Endothelial cell (in vitro differentiated cells): ENCODE measurements at regions not wholly inside any gene's neighbourhood (a gene's known extent, or its start where the extent isn't known, plus 50 kb on each side); places are given as distances from the start of the nearest gene placed in this dataset.

Experiments used
- DNase-seq: peaks from one replicate; pipeline ENCODE4 v3.0.0; 2021; ENCODE audit warnings: low spot score
- H3K27ac Mint-ChIP-seq: one replicate; pipeline ENCODE4 v1.8.0; 2021; ENCODE audit warnings: mixed read lengths, inconsistent platforms; ENCODE audit not compliant: unreplicated experiment
- H3K27me3 Mint-ChIP-seq: one replicate; pipeline ENCODE4 v1.8.0; 2021; ENCODE audit warnings: mild to moderate bottlenecking, moderate library complexity, mixed read lengths, inconsistent platforms; ENCODE audit not compliant: unreplicated experiment
- H3K36me3 Mint-ChIP-seq: one replicate; pipeline ENCODE4 v1.8.0; 2021; ENCODE audit warnings: mild to moderate bottlenecking, low read depth, mixed read lengths, inconsistent platforms; ENCODE audit not compliant: unreplicated experiment
- H3K4me1 Mint-ChIP-seq: one replicate; pipeline ENCODE4 v1.8.0; 2021; ENCODE audit warnings: mild to moderate bottlenecking, mixed read lengths, inconsistent platforms; ENCODE audit not compliant: unreplicated experiment
- H3K4me3 Mint-ChIP-seq: one replicate; pipeline ENCODE4 v1.8.0; 2021; ENCODE audit warnings: mild to moderate bottlenecking, mixed read lengths, inconsistent platforms; ENCODE audit not compliant: unreplicated experiment
- H3K9me3 Mint-ChIP-seq: one replicate; pipeline ENCODE4 v1.8.0; 2021; ENCODE audit warnings: mixed read lengths, inconsistent platforms; ENCODE audit not compliant: unreplicated experiment
- TF ChIP-seq, protein P1 (sequence below): fragments of 200-600 bp; sonication (generic); IDR thresholded peaks from one replicate; pipeline ENCODE4 v1.5.0; 2021; ENCODE audit warnings: antibody characterized with exemption; ENCODE audit not compliant: unreplicated experiment

- H3K4me1 Mint-ChIP-seq: no peaks in the 10 kb centered on the region
- no peaks in the 10 kb centered on the region for H3K9me3 Mint-ChIP-seq
- no peak overlapping the region for H3K4me3 Mint-ChIP-seq
- peaks cover 5% of the 10 kb centered on the region for H3K27me3 Mint-ChIP-seq
- no peak overlapping the region for H3K27ac Mint-ChIP-seq
- TF ChIP-seq, protein P1, sequence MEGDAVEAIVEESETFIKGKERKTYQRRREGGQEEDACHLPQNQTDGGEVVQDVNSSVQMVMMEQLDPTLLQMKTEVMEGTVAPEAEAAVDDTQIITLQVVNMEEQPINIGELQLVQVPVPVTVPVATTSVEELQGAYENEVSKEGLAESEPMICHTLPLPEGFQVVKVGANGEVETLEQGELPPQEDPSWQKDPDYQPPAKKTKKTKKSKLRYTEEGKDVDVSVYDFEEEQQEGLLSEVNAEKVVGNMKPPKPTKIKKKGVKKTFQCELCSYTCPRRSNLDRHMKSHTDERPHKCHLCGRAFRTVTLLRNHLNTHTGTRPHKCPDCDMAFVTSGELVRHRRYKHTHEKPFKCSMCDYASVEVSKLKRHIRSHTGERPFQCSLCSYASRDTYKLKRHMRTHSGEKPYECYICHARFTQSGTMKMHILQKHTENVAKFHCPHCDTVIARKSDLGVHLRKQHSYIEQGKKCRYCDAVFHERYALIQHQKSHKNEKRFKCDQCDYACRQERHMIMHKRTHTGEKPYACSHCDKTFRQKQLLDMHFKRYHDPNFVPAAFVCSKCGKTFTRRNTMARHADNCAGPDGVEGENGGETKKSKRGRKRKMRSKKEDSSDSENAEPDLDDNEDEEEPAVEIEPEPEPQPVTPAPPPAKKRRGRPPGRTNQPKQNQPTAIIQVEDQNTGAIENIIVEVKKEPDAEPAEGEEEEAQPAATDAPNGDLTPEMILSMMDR: no peak
- H3K36me3 Mint-ChIP-seq: no peaks in the 10 kb centered on the region
- no peak for DNase-seq
Observed at GRCh38 chr3:86282106-86282787, 708.7 kb downstream of the VGLL3 start.

- TF ChIP-seq, protein P1: no peak
- H3K9me3 Mint-ChIP-seq: no peaks in the 10 kb centered on the region
- no peak for DNase-seq
- H3K36me3 Mint-ChIP-seq: no peaks in the 10 kb centered on the region
- H3K27me3 Mint-ChIP-seq: no peaks in the 10 kb centered on the region
- H3K4me1 Mint-ChIP-seq: peaks cover 3% of the 10 kb centered on the region
- no peak overlapping the region for H3K4me3 Mint-ChIP-seq
- no peak overlapping the region for H3K27ac Mint-ChIP-seq
Observed at GRCh38 chr3:86269364-86270155, 721.4 kb downstream of the VGLL3 start.

- Mint-ChIP-seq H3K4me1 (peaks cover 4% of the 10 kb centered on the region), H3K9me3 (no peaks in the 10 kb centered on the region), H3K36me3 (no peaks in the 10 kb centered on the region), H3K27ac (no peak overlapping the region), H3K27me3 (no peaks in the 10 kb centered on the region), H3K4me3 (no peak overlapping the region)
- TF ChIP-seq, protein P1: no peak
- DNase-seq: no peak
Observed at GRCh38 chr3:86257955-86258641, 732.9 kb downstream of the VGLL3 start.

DNA sequence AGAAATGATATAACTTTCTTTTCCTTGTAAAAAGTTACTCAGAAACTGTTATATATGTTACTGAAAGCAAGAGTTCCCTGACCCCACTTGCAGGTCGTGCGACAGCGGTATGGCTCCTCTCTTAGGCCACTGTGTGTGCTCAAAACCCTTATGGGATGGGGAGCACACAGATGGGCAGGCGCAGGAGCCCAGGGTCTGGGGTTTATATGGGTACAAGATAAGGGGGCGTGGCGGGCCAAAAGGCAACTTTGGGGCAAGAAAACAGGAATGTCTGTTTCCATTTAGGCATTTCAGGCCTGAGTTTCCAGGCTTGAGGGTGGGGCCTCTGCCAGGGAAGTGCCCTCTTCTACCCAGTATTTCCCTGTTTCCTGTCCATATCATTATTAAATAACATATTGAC lies 736.5 kb downstream of the VGLL3 start:
- peaks cover 4% of the 10 kb centered on the region for H3K4me1 Mint-ChIP-seq
- no peak overlapping the region for H3K4me3 Mint-ChIP-seq
- DNase-seq: no peak
- H3K9me3 Mint-ChIP-seq: no peaks in the 10 kb centered on the region
- no peak overlapping the region for H3K27ac Mint-ChIP-seq
- H3K27me3 Mint-ChIP-seq: no peaks in the 10 kb centered on the region
- TF ChIP-seq, protein P1: no peak
- H3K36me3 Mint-ChIP-seq: no peaks in the 10 kb centered on the region
